ENCODE measurements at regions not wholly inside any gene's neighbourhood (a gene's known extent, or its start where the extent isn't known, plus 50 kb on each side); places are given as distances from the start of the nearest gene placed in this dataset.

DNA sequence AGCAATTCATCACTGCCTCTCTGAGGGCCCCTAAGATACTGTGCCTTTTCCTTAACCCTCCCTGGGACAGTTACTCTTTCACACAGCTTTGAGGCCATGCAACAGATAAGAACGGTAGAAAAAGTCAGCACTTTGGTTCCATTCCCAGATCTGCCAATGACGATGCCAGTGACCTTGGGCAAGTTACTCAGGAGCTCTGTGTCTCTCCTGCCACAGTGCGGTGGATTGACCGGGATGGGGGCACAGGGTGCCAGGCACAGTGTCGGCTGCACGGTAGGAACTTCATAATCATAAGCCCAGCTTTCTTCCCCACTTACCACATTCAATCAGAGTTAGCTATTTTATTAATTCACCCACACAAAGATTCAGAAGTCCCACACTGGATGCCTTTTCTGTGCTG is 1041.8 kb downstream of the TBC1D22A start:
- DNase-seq (ENCODE audit: low read depth in 4 of 4, low spot score in 2 of 4) = no peak

DNA sequence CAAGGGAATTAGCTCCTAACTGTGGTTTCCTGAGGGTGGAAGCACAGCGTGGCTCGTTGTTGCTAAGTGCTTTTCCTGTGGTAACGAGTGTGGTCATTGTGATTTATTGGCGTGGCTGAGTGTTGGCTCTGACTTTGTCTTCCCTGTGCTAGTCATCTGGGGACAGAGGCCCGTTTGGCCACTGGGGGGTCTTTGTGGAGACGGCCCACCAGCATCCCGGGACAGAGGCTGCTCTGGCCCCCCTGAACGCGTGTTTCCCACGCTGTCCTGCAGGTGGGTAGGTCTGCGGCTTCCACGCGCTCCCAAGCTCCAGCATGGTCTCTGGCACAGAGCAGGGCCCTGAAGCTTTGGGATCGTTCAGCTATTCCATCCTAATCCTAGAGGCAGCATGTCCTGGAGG is 1040.0 kb downstream of the TBC1D22A start:
- no peak for DNase-seq (ENCODE audit: low read depth in 4 of 4, low spot score in 2 of 4)

DNA sequence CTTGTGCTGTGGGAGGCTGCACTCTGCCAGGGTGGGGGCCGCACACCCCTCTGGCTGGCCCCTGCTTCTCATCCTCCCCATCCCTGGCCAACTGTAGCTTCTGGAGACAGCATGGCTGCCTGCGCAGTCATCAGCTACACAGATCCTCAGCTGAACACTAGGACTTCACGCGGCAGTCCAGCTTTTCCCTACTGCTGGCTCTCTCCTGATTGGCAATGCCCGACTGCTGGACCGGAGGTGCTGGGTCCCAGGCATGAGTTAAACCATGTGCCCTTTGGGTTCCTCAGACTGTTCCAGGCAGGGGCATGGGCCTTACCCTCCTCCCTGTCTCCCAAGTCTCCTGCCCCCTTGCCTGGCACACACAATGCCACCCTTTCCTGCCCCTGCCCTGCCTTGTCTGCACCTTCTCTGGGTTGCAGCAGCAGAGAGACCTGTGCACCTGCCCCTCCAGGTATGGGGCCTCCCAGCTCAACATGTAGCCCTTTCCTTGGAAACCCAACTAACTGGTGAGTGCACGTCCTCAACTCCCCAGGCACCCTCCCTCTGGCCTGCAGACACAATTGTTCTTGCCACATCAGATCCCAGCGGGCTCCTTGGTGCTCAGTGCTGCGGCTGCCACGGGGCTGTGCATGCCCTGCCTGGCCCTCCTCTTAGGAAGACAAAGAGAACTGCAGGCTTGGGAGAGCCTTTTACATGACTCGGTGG is 1039.2 kb downstream of the TBC1D22A start:
- no peak for DNase-seq (ENCODE audit: low read depth in 4 of 4, low spot score in 2 of 4)

DNA sequence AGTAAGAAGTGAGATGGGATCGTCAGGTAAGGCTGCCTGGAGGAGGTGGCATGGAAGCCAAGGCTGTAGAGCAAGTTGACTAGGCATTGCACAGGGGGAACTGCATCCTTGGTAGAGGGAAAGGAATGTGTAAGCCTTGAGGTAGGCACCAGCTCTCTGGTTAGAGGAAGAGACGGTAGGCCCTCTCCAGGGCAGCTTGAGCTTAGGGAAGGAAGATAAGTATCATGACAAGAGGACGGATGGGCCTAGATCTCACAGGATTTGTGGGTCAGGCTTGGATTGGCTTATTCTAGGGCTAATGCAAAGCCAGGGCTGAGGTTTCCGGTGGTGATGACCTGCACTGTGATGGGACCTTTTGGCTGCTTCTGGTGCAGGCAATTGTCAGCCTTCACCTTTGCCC is 1035.8 kb downstream of the TBC1D22A start:
- DNase-seq (ENCODE audit: low read depth in 4 of 4, low spot score in 2 of 4) = no peak

DNA sequence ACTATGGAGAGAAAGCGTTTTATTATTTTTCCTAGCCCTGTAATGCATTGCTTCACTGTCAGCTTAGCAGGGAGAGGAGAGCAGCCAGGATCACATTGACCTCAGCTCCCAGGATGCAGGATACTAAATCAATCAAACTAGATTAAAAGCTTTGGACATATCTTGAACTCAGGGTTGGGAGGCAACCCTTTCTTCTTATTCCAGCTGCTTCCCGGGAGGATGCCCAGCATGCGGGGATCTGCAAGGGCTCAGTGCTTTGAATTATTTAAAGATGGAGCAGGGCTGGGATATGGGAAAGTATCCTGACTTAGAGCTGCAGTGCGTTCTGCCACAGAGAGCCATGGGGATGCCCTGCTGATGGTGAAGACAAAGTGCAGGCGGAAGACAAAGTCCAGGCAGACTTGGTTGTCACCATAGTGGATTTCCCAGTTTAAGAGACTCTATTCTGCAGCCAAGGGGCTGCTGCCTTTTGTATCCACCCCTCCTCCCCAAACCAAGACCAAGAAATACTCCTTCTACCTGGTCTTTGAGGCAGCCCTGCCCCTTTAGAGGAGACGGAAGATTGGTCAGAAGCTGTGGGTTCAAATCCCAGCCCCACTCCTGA is 1035.0 kb downstream of the TBC1D22A start:
- DNase-seq (ENCODE audit: low read depth in 4 of 4, low spot score in 2 of 4) = no peak

DNA sequence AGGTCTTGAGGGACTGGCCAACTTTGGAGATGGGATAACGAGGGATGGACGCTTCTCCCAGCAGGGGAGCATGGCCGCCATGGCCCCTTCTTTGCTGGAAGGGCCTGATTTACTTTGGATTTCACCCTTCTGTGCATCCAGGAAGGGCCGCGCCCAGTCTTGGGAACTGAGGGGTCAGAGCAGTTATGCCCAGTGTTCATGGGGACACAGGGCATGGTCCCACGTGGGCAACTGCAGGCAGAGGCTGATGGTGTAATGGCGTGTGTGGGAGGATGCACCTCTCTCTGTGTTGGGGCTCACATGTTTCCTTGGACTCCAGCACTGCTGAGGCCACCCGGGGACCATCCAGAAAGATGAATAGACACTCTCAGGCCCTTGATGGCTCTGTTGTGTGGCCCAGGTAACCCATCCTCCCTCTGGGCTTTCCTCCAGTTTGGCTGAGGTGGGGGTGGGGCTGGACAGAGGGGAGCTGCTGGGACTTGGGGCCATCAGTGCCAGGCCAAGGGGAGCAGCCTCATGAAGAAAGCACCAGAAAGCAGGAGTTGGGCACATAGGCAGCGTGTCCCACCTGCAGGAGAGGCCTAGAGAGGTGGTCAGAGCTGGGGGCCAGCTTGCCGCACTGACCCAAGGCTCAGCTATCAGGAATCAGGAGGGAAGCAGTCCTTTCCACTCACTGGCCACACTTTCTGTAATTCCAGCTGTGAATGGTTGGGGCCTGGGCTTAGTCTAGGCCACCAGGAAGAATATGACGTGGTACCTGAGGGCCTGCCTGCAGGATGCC is 1033.9 kb downstream of the TBC1D22A start:
- no peak for DNase-seq (ENCODE audit: low read depth in 4 of 4, low spot score in 2 of 4)

DNA sequence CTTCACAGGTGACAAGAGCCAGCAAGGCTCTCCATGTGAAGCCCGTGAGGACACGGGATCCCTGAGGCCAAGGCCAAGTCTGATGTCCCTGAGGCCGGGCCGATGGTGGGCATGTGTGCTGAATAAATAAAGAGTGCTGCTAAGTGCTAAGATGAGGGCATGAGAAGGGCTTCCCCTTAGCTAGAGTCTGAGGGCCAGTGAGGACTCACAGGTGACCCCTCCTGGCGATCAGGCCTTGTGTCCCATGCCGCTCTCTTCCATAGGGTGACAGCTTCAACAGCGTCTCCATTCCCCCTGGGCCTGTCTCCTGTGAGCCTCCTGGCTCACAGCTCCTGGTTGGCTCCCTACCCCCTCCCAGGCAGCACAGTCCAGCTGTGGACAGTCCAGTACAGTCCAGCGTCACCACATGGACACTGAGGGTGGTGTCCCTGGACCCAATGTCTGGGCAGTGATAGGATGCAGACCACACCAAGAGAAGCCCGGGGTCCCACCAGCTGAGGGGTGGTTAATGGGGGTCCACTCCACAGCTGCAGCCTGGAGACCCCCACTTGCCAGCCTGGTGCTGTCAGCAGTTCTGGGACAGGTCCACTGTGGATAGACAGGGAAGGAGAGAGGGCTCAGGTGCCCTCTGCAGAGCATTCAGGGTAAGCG is 1033.2 kb downstream of the TBC1D22A start:
- DNase-seq (ENCODE audit: low read depth in 4 of 4, low spot score in 2 of 4) = no peak

DNA sequence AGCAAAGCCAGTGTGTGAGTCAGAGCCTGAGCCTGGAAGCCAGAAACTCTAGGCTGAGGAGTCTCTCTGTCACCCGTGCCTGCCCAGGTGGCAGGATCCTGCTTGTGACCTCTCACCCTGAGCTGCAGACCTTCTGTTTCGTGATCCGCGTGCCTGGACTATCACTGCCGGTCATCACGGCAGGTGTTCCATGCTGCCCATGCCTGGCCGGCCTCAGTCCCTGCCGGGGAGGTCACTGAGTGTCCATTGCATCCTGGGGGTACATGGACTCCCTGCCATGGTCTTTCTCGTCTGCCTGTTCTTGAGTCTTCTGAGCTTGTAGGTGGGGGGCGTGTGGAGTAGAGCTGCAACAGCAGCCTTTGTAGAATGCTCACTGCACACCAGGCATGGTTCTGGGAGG is 1032.4 kb downstream of the TBC1D22A start:
- DNase-seq (ENCODE audit: low read depth in 4 of 4, low spot score in 2 of 4) = no peak

DNA sequence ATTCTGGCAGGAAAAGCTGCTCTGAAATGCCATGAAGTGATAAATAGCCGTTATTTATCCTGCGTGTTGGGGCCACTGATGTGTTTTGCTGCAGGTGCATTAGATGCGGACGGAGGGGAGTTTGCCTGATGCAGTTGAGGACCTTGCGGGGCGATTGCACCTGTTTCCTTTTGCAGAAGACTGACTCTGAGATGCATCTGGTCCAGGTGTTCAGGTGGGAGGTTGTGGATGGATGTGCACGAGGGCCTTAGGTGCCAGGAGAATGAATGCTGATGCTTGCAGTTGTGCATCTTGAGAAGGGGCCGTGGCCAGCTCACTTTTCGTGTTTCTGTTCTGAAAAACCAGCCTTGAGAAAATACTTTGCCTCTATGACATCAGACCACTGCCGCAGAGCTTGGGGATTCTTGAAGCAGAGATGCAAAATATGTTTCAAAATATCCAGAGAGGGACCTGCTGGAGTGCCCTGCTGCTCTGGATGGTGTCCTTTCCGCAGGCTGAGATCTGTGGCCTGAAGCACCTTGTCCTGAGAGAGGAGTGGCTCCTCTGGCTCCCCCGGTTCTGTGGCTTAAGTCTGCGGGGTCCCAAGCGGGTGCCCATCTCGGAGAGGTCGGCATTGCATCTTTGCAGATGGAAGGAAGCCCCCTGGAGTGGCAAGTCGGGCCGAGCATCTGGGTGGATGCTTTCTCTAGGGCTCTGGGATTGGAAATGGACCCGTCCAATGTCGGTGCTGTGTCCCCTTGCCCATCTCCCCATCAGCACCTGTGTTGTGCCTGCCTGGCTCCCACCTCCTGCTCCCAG is 1031.1 kb downstream of the TBC1D22A start:
- DNase-seq (ENCODE audit: low read depth in 4 of 4, low spot score in 2 of 4) = no peak

DNA sequence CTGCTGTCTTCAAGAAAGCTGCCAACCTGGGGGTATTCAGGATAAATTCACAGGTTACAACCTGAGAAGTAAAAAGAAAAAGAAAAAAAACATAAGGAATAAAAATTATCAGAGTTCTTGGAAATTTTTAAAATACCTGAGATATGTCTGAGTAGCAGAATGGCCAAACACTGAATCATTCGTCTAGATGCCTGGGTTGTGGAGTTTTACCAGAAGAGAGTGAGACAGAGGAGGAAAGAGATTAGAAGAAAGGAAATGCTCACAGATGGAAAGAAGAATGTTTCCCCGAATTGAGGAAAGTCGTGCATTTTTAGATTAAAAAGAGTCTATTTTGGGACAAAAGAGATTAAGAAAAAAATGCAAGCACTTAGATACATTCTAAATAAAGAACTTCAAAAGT is 1026.7 kb downstream of the TBC1D22A start:
- no peak for DNase-seq (ENCODE audit: low read depth in 4 of 4, low spot score in 2 of 4)

DNA sequence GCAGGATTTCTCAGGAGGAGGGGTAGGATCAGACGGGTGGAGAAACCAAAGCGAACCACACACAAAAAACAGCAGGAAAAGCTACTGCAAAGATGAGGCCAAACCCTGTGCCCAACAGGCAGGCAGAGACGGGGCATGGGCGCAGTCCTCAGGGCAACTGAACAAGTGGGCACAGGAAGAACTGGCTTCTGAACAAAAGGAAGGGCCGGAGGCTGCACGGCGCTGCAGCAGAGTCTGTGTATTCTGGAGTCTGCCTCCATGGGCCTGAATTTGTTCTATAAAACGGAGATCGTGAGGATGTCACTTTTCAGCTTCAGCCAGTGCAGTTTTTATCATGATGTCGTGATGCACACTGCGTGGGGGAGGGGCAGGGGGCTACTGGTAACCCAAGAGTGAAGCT is 1026.0 kb downstream of the TBC1D22A start:
- no peak for DNase-seq (ENCODE audit: low read depth in 4 of 4, low spot score in 2 of 4)

DNA sequence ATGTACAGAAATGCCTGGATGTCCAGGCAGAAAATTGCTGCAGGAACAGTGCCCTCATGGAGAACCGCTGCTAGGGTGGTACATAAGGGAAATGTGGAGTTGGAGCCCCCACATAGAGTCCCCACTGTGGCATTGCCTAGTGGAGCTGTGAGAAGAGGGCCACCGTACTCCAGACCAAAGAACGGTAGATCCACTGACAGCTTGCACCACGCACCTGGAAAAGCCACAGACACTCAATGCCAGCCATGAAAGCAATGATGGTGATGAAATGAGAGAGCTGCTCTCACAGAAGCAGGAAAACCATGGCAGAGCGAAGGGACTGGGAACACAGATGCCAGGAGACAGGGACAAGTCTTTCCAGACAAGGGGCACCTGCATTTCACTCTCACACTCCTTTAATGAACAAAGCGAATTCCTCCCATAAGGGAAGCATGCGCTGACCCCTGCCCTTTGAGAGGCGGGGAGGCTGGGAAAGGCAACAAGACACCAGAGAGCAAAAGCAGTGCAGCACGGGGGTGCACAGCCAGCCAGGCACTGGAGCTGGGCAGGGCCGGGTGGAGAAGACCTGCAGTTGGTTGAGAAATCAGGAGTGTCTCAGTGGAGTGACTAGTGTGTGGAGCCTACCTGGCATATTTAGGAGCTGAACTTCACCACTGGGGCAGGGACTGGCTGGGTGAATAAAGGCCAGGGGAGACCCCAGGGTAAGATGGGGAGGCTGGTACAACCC is 1025.2 kb downstream of the TBC1D22A start:
- no peak for DNase-seq (ENCODE audit: low read depth in 4 of 4, low spot score in 2 of 4)

DNA sequence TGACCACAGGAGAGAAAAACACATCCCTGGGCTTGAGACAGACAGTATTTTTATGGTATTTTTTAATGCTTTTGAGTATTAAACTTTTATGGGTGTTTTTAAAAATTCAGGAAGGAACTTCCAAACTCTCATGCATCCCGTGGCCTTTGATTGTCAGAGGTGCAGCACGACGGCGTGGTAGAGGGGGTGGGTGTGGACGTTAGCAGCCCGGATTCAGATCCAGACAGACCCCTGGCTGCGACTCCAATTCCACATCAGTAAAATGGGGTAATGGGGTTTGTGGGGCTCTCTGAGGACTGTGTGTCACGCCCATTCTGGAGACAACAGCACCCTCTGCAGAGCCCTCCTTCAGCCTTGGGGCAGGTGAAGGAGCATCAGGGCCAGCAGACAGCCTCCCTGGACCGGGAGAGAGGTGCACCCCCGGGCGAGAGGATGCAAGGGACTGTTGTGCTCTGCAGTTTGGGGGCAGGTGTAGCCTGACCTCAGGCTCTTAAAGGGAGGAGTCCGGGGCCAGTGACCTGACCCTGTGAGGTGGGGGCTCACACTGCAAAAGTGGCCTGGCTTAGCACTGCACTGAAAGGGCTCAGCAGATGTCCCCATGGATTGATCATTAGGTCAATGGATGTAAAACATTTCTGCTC is 1024.3 kb downstream of the TBC1D22A start:
- no peak for DNase-seq (ENCODE audit: low read depth in 4 of 4, low spot score in 2 of 4)

DNA sequence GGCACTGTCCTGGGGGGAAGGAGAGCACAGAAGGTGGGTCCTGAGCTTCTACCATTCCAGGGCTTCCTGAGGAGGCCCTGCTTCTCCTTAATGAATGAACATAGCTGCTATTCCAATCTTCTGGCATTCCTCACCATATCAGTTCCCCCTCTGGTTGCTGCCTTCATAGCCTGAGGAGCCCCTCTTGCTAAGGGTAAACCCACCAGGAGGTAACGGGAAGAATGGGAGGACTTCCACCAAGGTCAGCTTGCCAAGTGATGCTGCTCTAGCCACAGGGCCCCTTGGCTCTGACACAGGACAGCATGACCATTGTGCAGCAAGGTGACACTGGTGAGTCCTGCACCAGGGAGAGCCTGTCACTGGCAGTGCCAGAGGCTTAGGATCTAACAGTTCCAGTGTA is 1022.5 kb downstream of the TBC1D22A start:
- DNase-seq (ENCODE audit: low read depth in 4 of 4, low spot score in 2 of 4) = no peak

DNA sequence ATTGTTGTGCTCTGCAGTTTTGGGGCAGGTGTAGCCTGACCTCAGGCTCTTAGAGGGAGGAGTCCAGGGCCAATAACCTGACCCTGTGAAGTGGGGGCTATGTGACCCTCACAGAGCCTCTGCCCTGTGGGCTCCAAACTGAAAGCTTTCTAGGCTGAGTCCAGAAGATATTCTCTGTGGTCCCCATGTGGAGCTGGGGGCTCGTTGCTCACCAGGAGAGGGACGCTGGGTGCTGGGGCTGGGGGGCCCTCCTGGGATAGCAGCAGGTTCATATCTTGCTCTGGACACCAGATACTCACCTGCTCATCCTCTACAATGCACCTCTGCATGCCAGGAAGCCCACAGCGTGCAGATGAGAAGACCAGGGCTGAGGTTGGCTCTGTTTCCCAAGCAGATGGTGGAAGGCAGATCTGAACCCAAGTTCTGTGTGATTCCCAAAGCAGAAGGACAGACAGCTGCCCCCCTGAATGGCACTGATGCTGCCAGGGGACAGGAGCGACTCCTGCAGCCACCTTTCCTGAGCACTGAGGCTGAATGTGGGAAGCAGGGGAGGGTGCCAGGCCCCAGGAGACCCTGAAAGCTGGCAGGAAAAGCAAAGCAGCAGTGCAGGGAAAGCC is 1022.0 kb downstream of the TBC1D22A start:
- DNase-seq (ENCODE audit: low read depth in 4 of 4, low spot score in 2 of 4) = no peak

DNA sequence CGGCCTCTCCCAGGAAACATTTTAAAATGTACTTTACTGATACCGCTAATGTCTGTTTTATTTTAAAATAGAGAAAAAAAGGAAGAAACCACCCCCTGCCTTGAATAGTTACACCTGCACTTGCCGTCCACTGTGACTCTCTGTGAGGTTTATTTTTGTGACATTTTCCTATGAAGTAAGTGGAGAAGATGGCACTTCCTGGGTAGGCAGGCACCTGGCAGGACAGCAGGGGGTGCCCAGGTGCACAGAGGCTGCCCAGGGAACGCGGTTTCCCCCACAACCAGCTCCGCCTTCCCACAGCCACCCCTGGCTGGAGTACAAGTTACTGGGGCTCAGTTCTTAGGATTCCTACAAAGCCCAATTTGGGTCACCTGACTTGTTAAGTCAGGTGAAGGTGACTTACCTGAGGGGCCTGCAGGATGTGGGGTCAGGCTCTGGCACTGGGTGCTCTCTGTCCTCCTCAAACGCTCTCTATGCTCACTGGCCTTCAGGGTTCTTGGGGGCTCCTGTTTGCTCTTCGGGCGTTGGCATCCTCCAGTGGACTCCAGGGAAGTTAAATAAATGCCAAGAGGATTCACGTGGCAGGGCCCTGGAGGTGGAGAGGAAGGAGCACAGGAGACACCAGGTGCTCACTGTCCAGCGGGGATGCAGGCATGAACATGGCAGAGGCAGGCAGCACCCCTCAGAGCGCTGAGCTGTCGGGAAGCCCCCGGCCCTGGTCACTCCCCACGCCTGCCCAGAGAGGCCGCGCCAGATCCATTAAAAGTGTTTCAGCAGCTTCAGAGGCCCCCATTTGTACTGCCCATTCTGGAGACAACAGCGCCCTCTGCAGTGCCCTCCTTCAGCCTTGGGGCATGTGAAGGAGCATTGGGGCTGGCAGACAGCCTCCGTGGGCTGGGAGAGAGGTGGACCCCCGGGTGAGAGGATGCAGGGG is 1021.2 kb downstream of the TBC1D22A start:
- DNase-seq (ENCODE audit: low read depth in 4 of 4, low spot score in 2 of 4) = no peak

DNA sequence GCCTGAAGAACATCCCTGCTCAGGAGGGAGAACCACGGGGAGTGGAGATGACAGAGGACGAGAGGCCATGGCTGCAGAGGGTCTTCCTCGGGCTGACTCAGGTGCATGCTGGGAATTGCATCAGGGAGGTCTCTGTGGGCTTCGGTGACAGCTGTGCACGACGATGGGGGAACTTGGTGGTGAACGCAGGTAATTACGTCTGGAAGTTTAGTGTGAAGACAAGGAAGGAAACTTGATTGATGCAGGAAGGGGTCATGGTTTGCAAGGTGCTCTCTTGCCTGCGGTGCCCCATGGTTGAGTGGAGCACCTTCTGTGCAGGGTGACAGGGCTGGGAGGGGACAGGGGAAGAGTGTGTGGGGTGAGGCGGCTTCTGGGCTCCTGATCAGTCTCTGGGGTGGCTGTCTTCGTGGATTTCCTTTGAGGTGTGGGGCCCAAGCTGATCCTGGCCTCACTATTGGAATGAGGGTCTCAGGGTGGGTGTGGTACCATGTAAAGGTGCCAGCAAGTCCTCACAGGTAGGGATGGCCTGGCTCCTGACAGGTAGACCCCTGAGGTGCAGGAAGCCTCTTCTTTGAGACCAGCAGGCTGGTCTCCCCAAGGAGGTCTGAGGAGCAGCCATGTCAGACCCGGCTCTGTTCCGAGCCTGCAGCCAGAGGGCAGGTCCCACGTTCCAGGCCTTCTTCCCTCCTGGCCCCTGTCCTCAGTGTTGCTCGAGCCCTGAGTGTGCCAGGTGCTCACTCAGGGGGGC is 1020.1 kb downstream of the TBC1D22A start:
- no peak for DNase-seq (ENCODE audit: low read depth in 4 of 4, low spot score in 2 of 4)

Data from left renal cortex interstitium (tissue), 4 donors.